Endodermal cell (in vitro differentiated cells): ENCODE measurements at regions not wholly inside any gene's neighbourhood (a gene's known extent, or its start where the extent isn't known, plus 50 kb on each side); places are given as distances from the start of the nearest gene placed in this dataset.

Experiments used
- DNase-seq: peaks from one replicate; pipeline ENCODE4 v3.0.0-alpha.2; 2017
- H3K27ac ChIP-seq: 2 replicates; pipeline ENCODE4 v1.5.1; 2013; ENCODE audit warnings: mild to moderate bottlenecking, low read depth, low read length, moderate library complexity
- H3K27me3 ChIP-seq: 2 replicates; pipeline ENCODE4 v1.6.1; 2013; ENCODE audit warnings: mild to moderate bottlenecking, low read length, moderate library complexity; ENCODE audit not compliant: insufficient read depth, control insufficient read depth, poor library complexity, severe bottlenecking
- H3K36me3 ChIP-seq: 2 replicates; pipeline ENCODE4 v1.7.0; 2013; ENCODE audit warnings: mild to moderate bottlenecking, low read length, moderate library complexity; ENCODE audit not compliant: control insufficient read depth, insufficient read depth
- H3K4me1 ChIP-seq: one replicate; pipeline ENCODE4 v1.7.0; 2013; ENCODE audit warnings: low read length; ENCODE audit not compliant: control insufficient read depth, insufficient read depth
- H3K4me3 ChIP-seq: 2 replicates; pipeline ENCODE4 v1.5.1; 2013; ENCODE audit warnings: mild to moderate bottlenecking, low read length, moderate library complexity
- H3K9ac ChIP-seq: 2 replicates; pipeline ENCODE4 v1.6.1; 2013; ENCODE audit warnings: mild to moderate bottlenecking, low read length, moderate library complexity; ENCODE audit not compliant: poor library complexity, severe bottlenecking; ENCODE audit errors: extremely low read depth
- H3K9me3 ChIP-seq: 2 replicates; pipeline ENCODE4 v1.6.1; 2013; ENCODE audit warnings: mild to moderate bottlenecking, low read length, moderate library complexity; ENCODE audit not compliant: control insufficient read depth
- H3K27ac Mint-ChIP-seq: 2 replicates; pipeline ENCODE4 v1.8.0; 2020; ENCODE audit warnings: mixed read lengths
- H3K27me3 Mint-ChIP-seq: 2 replicates; pipeline ENCODE4 v1.8.0; 2021; ENCODE audit warnings: mild to moderate bottlenecking, mixed read lengths; ENCODE audit not compliant: insufficient read depth
- H3K36me3 Mint-ChIP-seq: 2 replicates; pipeline ENCODE4 v1.8.0; 2020; ENCODE audit warnings: low read depth, mixed read lengths
- H3K4me1 Mint-ChIP-seq: 2 replicates; pipeline ENCODE4 v1.8.0; 2020; ENCODE audit warnings: mixed read lengths
- H3K4me3 Mint-ChIP-seq: 2 replicates; pipeline ENCODE4 v1.8.0; 2020; ENCODE audit warnings: mild to moderate bottlenecking, moderate library complexity, mixed read lengths
- H3K9me3 Mint-ChIP-seq: 2 replicates; pipeline ENCODE4 v1.8.0; 2020; ENCODE audit warnings: mild to moderate bottlenecking, mixed read lengths
- CTCF ChIP-seq: fragments of 200-600 bp; sonication (generic); conservative IDR thresholded peaks from 2 replicates; pipeline ENCODE4 v1.5.0; 2021; ENCODE audit warnings: antibody characterized with exemption, mild to moderate bottlenecking
- WGBS, 2 experiments: methylation state at CpG; one replicate each; pipeline versions ENCODE4 v1.1.5 to v1.1.7; 2013; ENCODE audit warnings: missing lambda C conversion rate in 2 of 2, mixed read lengths in 1 of 2; ENCODE audit not compliant: insufficient coverage in 1 of 2, insufficient read length in 1 of 2; 5-methylcytosine and 5-hydroxymethylcytosine counted together

- Mint-ChIP-seq H3K4me1 (peaks cover 8% of the 10 kb centered on the region), H3K4me3 (no peak overlapping the region), H3K27me3 (peaks cover 6% of the 10 kb centered on the region), H3K9me3 (no peaks in the 10 kb centered on the region), H3K27ac (no peak overlapping the region), H3K36me3 (no peaks in the 10 kb centered on the region)
- H3K36me3 ChIP-seq, result no peaks in the 10 kb centered on the region
- no peak for DNase-seq
- H3K9me3 ChIP-seq, result no peaks in the 10 kb centered on the region
- H3K27ac ChIP-seq, result no peak overlapping the region
- WGBS, 2 experiments, result 94% methylated on average over 2 of the region's 2 CpGs; no CpG with 5 or more reads in 1 of the 2 experiments
- no peak for TF ChIP-seq CTCF
- H3K4me1 ChIP-seq, result no peaks in the 10 kb centered on the region
- H3K27me3 ChIP-seq, result no peaks in the 10 kb centered on the region
- H3K9ac ChIP-seq, result no peak overlapping the region
- H3K4me3 ChIP-seq, result no peak overlapping the region
Observed at GRCh38 chr6:112409311-112409710, 62.2 kb downstream of the RFPL4B start.

- Histone ChIP-seq H3K9me3 (peaks cover 7% of the 10 kb centered on the region), H3K27me3 (no peaks in the 10 kb centered on the region), H3K36me3 (no peaks in the 10 kb centered on the region), H3K4me3 (no peak overlapping the region), H3K4me1 (no peaks in the 10 kb centered on the region), H3K27ac (no peak overlapping the region), H3K9ac (no peak overlapping the region)
- no peaks in the 10 kb centered on the region for H3K36me3 Mint-ChIP-seq
- H3K4me3 Mint-ChIP-seq, result no peak overlapping the region
- peak; percentile 57 for DNase-seq
- no peak overlapping the region for H3K27ac Mint-ChIP-seq
- H3K9me3 Mint-ChIP-seq, result peaks cover 6% of the 10 kb centered on the region
- H3K27me3 Mint-ChIP-seq, result peaks cover 6% of the 10 kb centered on the region
- H3K4me1 Mint-ChIP-seq, result no peaks in the 10 kb centered on the region
- TF ChIP-seq CTCF, result no peak
- 52 to 71% methylated on average over 1 of the region's 1 CpG for WGBS, 2 experiments
Observed at GRCh38 chr6:112413780-112414179, 66.7 kb downstream of the RFPL4B start.

DNA sequence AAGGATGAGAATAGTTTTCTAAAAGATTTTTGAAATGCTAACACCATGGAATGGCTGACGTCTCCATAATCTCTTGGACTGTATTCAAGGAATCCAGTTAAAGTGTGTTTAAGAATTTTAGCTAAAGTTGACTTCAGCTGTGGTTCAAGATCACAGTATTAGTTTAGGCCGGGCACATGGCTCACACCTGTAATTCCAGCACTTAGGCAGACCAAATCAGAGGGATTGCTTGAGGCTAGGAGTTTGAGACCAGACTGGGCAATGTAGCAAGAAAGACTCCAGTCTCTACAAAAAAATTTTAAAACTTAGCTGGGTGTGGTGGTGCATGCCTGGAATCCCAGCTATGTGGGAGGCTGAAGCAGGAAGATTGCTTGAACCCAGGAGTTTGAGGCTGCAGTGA is 68.2 kb downstream of the RFPL4B start:
- H3K4me1 Mint-ChIP-seq, result no peaks in the 10 kb centered on the region
- peaks cover 6% of the 10 kb centered on the region for H3K9me3 Mint-ChIP-seq
- no peaks in the 10 kb centered on the region for H3K36me3 Mint-ChIP-seq
- DNase-seq, result no peak
- Histone ChIP-seq H3K4me1 (no peaks in the 10 kb centered on the region), H3K9ac (no peak overlapping the region), H3K9me3 (peaks cover 7% of the 10 kb centered on the region), H3K4me3 (no peak overlapping the region), H3K36me3 (no peaks in the 10 kb centered on the region), H3K27ac (no peak overlapping the region), H3K27me3 (no peaks in the 10 kb centered on the region)
- 90 to 95% methylated on average over 2 of the region's 2 CpGs for WGBS, 2 experiments
- TF ChIP-seq CTCF, result no peak
- H3K4me3 Mint-ChIP-seq, result no peak overlapping the region
- H3K27me3 Mint-ChIP-seq, result peaks cover 6% of the 10 kb centered on the region
- no peak overlapping the region for H3K27ac Mint-ChIP-seq
